Central memory CD8-positive, alpha-beta T cell (primary cell): ENCODE measurements at regions not wholly inside any gene's neighbourhood (a gene's known extent, or its start where the extent isn't known, plus 50 kb on each side); places are given as distances from the start of the nearest gene placed in this dataset.
"Not testable (repeated sequence)": the region's sequence is repeated elsewhere in the genome, so short reads cannot be mapped to it uniquely, and the experiment has no call there.

Experiments
- ATAC-seq: fragments of 150-1000 bp; cut with Tn5 transposase; replicated peaks from 2 replicates; pipeline ENCODE4 v1.10.0; 2022; ENCODE audit warnings: mild to moderate bottlenecking, moderate FRiP score, moderate number of reproducible peaks; ENCODE audit not compliant: poor library complexity, severe bottlenecking; ENCODE audit errors: extremely low read depth
- DNase-seq, 2 donors: peaks; one replicate each; pipeline ENCODE4 v3.0.0; 2021; ENCODE audit warnings: low spot score in 2 of 2
- H3K27ac Mint-ChIP-seq: one replicate; pipeline ENCODE4 v1.8.0; 2022; ENCODE audit warnings: low read depth, mild to moderate bottlenecking, moderate library complexity, mixed read lengths
- H3K27me3 Mint-ChIP-seq: one replicate; pipeline ENCODE4 v1.8.0; 2022; ENCODE audit warnings: mixed read lengths
- H3K36me3 Mint-ChIP-seq: one replicate; pipeline ENCODE4 v1.8.0; 2022; ENCODE audit warnings: mild to moderate bottlenecking, moderate library complexity, mixed read lengths; ENCODE audit not compliant: insufficient read depth
- H3K4me1 Mint-ChIP-seq: one replicate; pipeline ENCODE4 v1.8.0; 2022; ENCODE audit warnings: mixed read lengths
- H3K4me3 Mint-ChIP-seq: one replicate; pipeline ENCODE4 v1.8.0; 2022; ENCODE audit warnings: mild to moderate bottlenecking, moderate library complexity, mixed read lengths
- H3K9me3 Mint-ChIP-seq: one replicate; pipeline ENCODE4 v1.8.0; 2022; ENCODE audit warnings: mixed read lengths

DNA sequence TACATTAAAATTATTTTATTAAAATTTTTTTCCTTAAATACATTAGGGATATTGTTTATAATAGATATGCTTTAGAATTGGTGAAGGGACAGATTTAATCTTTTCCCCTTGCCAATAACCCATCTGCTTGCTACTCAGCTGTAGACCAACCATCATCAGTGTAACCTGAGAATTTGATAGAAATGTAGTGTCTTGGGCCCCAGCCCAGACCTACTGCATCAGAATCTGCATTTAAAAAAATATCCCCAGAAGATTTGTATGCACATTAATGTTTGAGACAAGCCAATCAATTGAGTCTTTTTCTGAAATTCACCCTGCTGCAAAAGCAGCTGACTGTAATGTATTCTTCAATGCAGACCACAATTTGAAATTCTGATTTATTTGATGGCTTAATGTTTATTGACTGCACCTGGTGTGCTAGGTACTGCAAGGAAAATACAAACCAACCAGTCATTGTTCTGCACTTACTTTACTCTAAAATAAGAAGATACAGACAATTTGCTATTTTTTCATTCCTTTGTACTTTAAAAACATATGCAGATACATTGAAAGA is 190.7 kb upstream of the SGO1 start:
- H3K4me1 Mint-ChIP-seq, result no peaks in the 10 kb centered on the region
- H3K27ac Mint-ChIP-seq, result no peak overlapping the region
- no peaks in the 10 kb centered on the region for H3K36me3 Mint-ChIP-seq
- DNase-seq (no peak), ATAC-seq (no peak)
- H3K27me3 Mint-ChIP-seq, result no peaks in the 10 kb centered on the region
- no peak overlapping the region for H3K4me3 Mint-ChIP-seq
- H3K9me3 Mint-ChIP-seq, result no peaks in the 10 kb centered on the region

DNA sequence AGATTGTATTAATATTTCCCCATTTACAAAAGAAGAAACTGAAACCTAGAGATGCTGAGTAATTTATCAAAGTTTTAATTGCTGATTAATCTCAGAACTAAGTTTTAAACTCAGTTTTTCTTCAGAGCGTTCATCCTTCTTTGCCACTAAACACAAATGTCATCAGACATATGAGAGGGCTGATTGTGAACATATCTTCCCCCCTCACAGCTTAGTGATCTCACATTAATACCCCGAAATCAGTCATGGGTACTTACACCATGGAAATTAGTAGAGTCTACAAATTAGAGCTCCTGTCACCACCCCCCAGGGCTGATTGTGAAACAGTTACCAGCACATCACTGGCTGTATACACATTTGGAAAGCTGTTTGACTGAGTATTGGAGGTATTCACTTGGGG is 189.3 kb upstream of the SGO1 start:
- H3K27ac Mint-ChIP-seq, result no peak overlapping the region
- no peaks in the 10 kb centered on the region for H3K4me1 Mint-ChIP-seq
- no peaks in the 10 kb centered on the region for H3K27me3 Mint-ChIP-seq
- no peak for DNase-seq
- H3K9me3 Mint-ChIP-seq, result no peaks in the 10 kb centered on the region
- ATAC-seq, result no peak
- no peaks in the 10 kb centered on the region for H3K36me3 Mint-ChIP-seq
- no peak overlapping the region for H3K4me3 Mint-ChIP-seq

DNA sequence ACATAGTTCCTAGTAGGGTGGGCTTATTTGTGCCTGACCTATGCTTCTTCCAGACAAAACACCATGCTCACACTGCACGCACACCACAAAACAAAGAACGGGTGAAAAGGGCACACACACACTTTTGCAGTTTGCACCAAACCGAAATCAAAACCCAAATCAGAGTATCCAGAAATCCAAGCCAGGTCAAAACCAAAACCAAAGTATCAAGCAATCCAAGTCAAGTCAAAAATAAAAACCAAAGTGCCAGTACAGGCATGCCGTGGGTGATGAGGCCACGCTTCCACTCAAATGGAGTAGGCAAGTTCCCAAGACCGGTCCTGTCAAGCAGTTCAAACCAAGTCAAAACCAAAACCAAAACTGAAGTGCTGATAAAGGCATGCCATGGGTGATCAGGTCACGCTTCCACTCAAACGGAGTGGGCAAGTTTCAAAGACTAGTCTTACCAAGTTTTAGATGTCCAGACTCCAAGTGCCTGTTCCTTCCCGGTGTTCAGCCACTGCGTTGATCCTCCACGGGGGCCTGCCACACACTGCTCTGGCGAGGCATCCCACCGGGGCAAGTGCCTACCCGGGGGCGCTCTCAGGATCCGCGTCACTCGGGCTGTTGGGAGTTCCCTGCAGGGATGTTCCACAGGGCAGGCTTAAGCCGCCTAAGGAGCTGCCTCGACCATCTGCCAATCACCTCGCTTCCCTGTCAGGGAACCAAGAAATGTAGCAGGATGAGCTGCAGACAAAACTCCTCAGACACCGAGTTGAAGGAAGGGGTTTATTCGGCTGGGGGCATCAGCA is 184.5 kb upstream of the SGO1 start:
- not testable (repeated sequence) for H3K27ac Mint-ChIP-seq, H3K27me3 Mint-ChIP-seq, H3K4me3 Mint-ChIP-seq, H3K9me3 Mint-ChIP-seq, DNase-seq, ATAC-seq, H3K36me3 Mint-ChIP-seq, H3K4me1 Mint-ChIP-seq

DNA sequence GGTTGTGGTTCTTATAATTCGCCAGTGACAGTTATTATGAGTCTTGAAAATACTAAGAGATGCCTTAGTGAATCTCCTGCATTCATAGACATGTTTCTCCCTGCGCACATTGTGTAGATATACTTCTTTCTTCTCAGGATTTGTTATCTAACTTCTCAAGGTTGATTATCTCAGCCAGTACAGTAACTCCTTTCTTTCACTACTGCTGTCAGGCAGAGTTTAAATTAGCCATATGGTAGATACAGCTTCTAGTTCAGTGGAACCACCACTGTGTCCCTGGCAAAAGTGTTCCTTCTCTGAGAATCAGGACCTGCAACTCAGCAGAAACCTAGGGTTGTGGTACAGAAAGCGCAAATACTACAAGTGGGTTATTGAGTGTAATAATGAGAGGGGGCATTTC is 175.0 kb upstream of the SGO1 start:
- peaks cover 5% of the 10 kb centered on the region for H3K9me3 Mint-ChIP-seq
- ATAC-seq (no peak), DNase-seq (no peak)
- peaks cover 2% of the 10 kb centered on the region for H3K36me3 Mint-ChIP-seq
- H3K27ac Mint-ChIP-seq, result no peak overlapping the region
- H3K4me3 Mint-ChIP-seq, result no peak overlapping the region
- no peaks in the 10 kb centered on the region for H3K27me3 Mint-ChIP-seq
- no peaks in the 10 kb centered on the region for H3K4me1 Mint-ChIP-seq

DNA sequence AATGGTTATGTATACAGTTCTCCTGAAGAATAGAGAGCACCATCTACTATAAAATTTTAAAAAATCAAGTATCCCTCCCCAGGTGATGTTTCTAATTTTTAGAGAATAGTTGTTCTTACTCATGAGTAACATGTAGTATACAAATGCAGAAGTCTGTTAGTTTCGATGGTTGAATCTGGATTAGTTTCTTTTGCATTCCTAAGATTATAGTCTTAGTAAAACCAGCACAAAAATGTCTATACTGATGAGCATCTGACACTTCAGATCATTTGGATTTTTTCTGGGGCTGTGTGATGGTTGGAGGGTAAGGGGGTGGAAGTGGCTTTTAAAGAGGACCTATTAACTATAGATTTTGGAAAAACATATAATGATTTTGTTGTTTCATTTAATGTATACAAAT is 167.3 kb upstream of the SGO1 start:
- Mint-ChIP-seq H3K27ac (no peak overlapping the region), H3K36me3 (no peaks in the 10 kb centered on the region), H3K4me3 (no peak overlapping the region), H3K4me1 (no peaks in the 10 kb centered on the region), H3K27me3 (no peaks in the 10 kb centered on the region), H3K9me3 (peaks cover 2% of the 10 kb centered on the region)
- no peak for ATAC-seq
- no peak for DNase-seq

DNA sequence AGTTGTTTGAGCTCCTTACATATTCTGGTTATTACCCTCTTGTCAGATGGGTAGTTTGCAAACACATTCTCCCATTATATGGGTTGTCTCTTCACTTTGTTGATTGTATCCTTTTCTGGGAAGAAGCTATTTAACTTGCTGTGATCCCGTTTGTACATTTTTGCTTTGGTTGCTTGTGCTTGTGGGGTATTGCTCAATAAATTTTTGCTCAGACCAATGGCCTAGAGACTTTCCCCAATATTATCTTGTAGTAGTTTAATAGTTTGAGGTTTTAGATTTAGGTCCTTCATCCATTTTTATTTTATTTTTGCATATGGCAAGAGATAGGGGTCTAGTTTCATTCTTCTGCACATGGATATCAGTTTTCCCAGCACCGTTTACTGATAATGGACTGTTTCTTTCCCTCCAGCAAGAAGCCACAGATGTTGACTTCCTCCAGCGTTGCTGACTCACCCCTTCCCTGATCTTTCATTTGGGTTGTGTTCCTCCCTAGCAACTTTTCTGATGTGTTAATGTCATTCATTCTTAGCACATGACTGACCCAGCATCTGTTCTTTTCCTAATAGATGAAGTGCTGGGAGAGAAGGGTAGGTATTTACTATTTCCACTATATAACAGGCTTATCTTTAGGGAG is 166.7 kb upstream of the SGO1 start:
- Mint-ChIP-seq H3K4me3 (no peak overlapping the region), H3K27me3 (no peaks in the 10 kb centered on the region)
- ATAC-seq, result no peak

DNA sequence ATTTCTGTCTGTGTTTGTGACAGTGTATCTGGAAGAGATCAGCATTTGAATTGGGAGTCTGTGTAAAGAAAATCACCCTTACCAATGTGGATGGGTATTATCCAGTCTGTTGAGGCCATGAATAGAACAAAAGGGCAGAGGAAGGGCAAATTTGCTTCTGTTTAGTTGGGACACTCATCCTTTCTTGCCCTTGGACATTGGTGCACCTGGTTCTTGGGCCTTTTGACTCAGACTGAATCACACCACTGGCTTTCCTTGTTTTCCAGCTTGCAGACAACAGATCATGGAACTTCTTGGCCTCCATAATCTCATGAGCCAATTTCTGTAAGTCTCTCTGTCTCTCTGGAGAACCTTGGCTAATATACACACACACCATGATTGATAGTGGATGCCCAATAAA is 164.4 kb upstream of the SGO1 start:
- no peaks in the 10 kb centered on the region for H3K9me3 Mint-ChIP-seq
- H3K27me3 Mint-ChIP-seq, result no peaks in the 10 kb centered on the region
- DNase-seq (no peak), ATAC-seq (no peak)
- no peak overlapping the region for H3K4me3 Mint-ChIP-seq
- H3K27ac Mint-ChIP-seq, result no peak overlapping the region
- H3K36me3 Mint-ChIP-seq, result no peaks in the 10 kb centered on the region
- H3K4me1 Mint-ChIP-seq, result no peaks in the 10 kb centered on the region

More for the DNA sequence above, 166.7 kb upstream of the SGO1 start:
- Mint-ChIP-seq H3K4me1 (no peaks in the 10 kb centered on the region), H3K27ac (no peak overlapping the region), H3K9me3 (no peaks in the 10 kb centered on the region), H3K36me3 (no peaks in the 10 kb centered on the region)
- DNase-seq, result no peak

DNA sequence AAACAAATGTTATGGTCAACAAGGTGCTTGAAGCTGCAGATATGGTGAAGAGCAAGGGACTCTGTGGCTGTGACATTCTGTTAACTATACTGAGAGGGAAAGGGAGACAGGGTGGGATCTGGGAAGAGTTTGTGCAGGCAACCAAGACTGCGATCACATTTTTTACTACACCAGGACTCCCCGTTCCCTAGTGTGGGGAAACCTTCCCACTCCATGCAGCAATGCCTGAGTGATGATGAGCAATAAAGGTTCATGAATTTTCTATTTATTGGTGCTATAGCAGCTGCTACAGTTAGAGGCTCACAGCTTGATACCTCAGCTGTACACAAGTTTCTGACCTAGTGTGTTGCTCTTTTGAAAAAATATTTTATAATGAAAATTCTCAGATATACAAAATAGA is 160.9 kb upstream of the SGO1 start:
- no peak for ATAC-seq

DNA sequence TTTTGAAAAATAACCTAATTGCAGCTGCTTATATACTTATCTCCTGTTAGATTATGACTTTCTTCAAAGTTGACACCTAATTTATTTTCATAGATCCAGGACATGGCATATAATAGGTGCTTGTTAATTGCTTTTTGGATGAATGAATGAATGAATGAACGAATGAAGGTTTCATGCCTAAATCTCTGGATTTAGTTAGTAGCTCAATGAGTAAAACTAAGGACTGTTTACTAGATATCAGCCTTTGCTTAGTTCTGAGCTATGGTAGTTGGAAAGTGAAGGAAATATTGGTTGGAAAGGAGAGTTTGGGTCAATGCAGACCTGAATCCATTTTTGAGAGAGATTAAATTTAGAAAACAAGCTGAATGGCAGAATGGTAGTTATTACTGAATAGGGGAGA is 160.4 kb upstream of the SGO1 start:
- no peaks in the 10 kb centered on the region for H3K9me3 Mint-ChIP-seq
- ATAC-seq (no peak), DNase-seq (no peak)
- H3K4me3 Mint-ChIP-seq, result no peak overlapping the region
- H3K36me3 Mint-ChIP-seq, result peaks cover 1% of the 10 kb centered on the region
- no peaks in the 10 kb centered on the region for H3K27me3 Mint-ChIP-seq
- no peaks in the 10 kb centered on the region for H3K4me1 Mint-ChIP-seq
- H3K27ac Mint-ChIP-seq, result no peak overlapping the region

More for the DNA sequence above, 160.9 kb upstream of the SGO1 start:
- DNase-seq, result no peak
- Mint-ChIP-seq H3K27ac (no peak overlapping the region), H3K4me3 (no peak overlapping the region), H3K36me3 (peaks cover 1% of the 10 kb centered on the region), H3K9me3 (no peaks in the 10 kb centered on the region), H3K27me3 (no peaks in the 10 kb centered on the region), H3K4me1 (no peaks in the 10 kb centered on the region)

DNA sequence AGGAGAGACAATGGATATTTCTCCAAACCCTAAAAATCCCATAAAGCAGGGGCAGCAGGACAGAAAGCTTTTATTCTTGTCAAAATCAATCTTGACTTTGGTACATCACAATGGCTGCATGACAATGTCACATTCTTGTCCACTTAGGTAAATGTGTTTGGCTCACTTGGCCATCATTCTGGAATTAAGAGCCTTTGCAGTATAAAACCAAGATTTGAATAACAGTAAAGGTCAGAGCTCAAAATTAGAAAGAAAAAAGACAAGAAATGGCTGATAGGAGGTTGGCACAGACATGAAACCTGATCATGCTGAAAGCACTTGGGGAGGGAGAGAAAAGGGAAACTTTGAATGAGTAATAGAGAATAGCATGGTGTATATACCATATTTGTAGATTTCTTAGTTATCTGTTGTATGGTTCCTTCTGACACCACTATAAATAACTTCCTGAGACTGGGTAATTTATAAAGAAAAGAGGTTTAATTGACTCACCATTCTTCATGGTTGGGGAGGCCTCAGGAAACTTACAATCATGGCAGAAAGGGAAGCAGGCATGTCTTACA is 158.5 kb upstream of the SGO1 start:
- H3K4me3 Mint-ChIP-seq, result no peak overlapping the region
- ATAC-seq, result no peak
- no peaks in the 10 kb centered on the region for H3K27me3 Mint-ChIP-seq
- no peaks in the 10 kb centered on the region for H3K9me3 Mint-ChIP-seq
- peaks cover 1% of the 10 kb centered on the region for H3K36me3 Mint-ChIP-seq
- no peak overlapping the region for H3K27ac Mint-ChIP-seq
- H3K4me1 Mint-ChIP-seq, result peaks cover 6% of the 10 kb centered on the region
- no peak for DNase-seq

DNA sequence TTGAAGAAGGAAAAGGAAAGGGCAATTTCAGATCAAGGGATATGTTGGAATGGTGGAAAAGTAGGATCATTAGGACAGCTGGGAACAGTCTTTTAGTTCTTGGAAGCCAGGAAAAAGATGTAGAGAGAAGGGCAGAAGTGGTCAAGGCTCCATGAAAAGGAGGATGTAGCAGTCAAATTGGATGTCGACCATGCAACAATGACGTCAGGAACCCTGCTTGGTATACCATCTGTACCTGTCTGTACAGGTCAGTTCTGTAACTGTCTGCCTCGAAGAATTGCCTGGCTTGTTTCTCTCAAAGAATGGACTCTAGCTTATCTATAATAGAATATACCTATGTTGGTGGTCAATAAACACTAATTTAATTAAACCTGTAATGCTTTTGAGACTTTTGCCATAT is 157.8 kb upstream of the SGO1 start:
- Mint-ChIP-seq H3K4me3 (no peak overlapping the region), H3K36me3 (peaks cover 1% of the 10 kb centered on the region), H3K27ac (no peak overlapping the region), H3K27me3 (no peaks in the 10 kb centered on the region), H3K4me1 (peaks cover 6% of the 10 kb centered on the region), H3K9me3 (no peaks in the 10 kb centered on the region)
- ATAC-seq, result no peak
- DNase-seq, result no peak

DNA sequence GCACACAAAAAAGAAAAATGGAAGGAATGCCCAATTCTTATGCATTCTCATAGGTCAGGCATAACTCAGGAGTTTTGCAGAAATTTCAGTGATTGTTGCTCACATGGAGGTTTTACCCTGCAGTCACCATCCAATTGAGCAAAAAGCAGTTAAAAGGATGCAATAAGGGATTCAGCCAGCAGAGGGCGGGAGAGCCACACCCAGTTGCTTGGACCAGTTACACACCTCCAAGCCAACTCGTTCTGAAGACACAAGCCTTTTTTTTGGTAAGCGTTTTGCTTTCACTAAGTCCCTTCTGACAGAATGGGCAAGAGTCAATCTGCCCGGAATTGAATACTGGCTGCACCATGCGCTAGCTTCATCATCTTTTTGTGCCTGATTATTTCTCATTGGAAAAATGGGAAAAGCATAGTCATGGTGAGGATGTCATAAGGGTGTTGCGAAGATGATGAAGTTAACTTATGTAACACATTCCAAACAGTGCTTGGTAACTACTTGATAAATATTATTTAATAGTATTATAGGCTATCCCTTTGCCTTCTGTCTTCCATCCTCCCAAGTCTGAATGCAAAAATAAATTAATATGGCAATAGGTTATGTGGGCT is 154.4 kb upstream of the SGO1 start:
- Mint-ChIP-seq H3K4me1 (peaks cover 6% of the 10 kb centered on the region), H3K4me3 (no peak overlapping the region), H3K36me3 (peaks cover 1% of the 10 kb centered on the region), H3K9me3 (no peaks in the 10 kb centered on the region), H3K27ac (no peak overlapping the region), H3K27me3 (no peaks in the 10 kb centered on the region)
- ATAC-seq (peak; percentile 60), DNase-seq (peak; percentile 43 to 45)
